Activated T-helper 2 cell treated with anti-CD3 and anti-CD28 coated beads, Interferon-gamma antibody, Interleukin-2, Interleukin-4, amounts not matched to agents 10 μg/mL and 5 μg/mL and 100 μg/mL, durations not matched to agents 14 hours and 24 hours and 36 hours (primary cell): ENCODE measurements at regions not wholly inside any gene's neighbourhood (a gene's known extent, or its start where the extent isn't known, plus 50 kb on each side); places are given as distances from the start of the nearest gene placed in this dataset.

Experiments used
- DNase-seq: peaks from one replicate; pipeline ENCODE4 v3.0.0; 2021; ENCODE audit warnings: low spot score
- H3K27ac Mint-ChIP-seq: one replicate; pipeline ENCODE4 v1.8.0; 2021; ENCODE audit warnings: mixed read lengths
- H3K27me3 Mint-ChIP-seq: one replicate; pipeline ENCODE4 v1.8.0; 2021; ENCODE audit warnings: low read depth, mixed read lengths
- H3K36me3 Mint-ChIP-seq: one replicate; pipeline ENCODE4 v1.8.0; 2021; ENCODE audit warnings: low read depth, mixed read lengths
- H3K4me1 Mint-ChIP-seq: one replicate; pipeline ENCODE4 v1.8.0; 2021; ENCODE audit warnings: low read depth, mixed read lengths
- H3K4me3 Mint-ChIP-seq: one replicate; pipeline ENCODE4 v1.8.0; 2021; ENCODE audit warnings: low read depth, mild to moderate bottlenecking, moderate library complexity, mixed read lengths
- H3K9me3 Mint-ChIP-seq: one replicate; pipeline ENCODE4 v1.8.0; 2021; ENCODE audit warnings: mixed read lengths
- intact Hi-C: fragments of 100-400 bp; cut with micrococcal nuclease; formaldehyde crosslinking; loops from one replicate; pipeline ENCODE4 v1.15.1; 2023

GRCh38 chr13:61873717-61874116, 458.1 kb upstream of the PCDH20 start:
- no peak for DNase-seq
- peaks cover 45% of the 10 kb centered on the region for H3K9me3 Mint-ChIP-seq

GRCh38 chr13:61857198-61857597, 441.5 kb upstream of the PCDH20 start:
- Mint-ChIP-seq H3K27me3 (no peaks in the 10 kb centered on the region), H3K9me3 (peaks cover 24% of the 10 kb centered on the region), H3K27ac (no peak overlapping the region), H3K36me3 (no peaks in the 10 kb centered on the region), H3K4me3 (no peak overlapping the region), H3K4me1 (no peaks in the 10 kb centered on the region)
- intact Hi-C loops = no loop called here
- no peak for DNase-seq

More at GRCh38 chr13:61873717-61874116, 458.1 kb upstream of the PCDH20 start:
- Mint-ChIP-seq H3K27me3 (no peaks in the 10 kb centered on the region), H3K4me3 (no peak overlapping the region), H3K36me3 (no peaks in the 10 kb centered on the region), H3K27ac (no peak overlapping the region), H3K4me1 (no peaks in the 10 kb centered on the region)
- intact Hi-C loops = no loop called here

DNA sequence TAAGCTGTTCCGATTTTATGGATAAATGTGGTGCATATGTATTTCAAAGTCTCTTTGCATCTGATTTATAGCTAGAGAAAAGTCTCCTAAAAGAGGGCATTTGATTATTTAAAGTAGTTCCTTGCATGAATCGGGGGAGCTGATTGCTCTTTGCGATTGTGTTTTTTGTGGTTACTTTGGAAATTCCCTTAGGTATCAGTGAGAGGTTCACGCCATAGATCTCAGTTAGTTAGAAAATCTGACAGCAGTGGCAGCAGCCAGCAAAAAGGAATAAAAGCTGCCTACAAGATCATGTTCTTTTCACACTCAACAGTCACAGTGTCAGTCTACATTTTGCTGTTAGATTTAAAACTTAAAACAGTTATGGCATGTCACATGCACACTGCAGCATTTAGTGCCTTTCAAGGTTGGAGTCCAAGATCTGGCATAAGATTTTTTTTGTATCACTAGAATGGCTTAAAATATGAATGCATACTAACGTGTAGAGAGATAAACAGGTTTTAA, 436.5 kb upstream of the PCDH20 start:
- no peaks in the 10 kb centered on the region for H3K27me3 Mint-ChIP-seq
- no peaks in the 10 kb centered on the region for H3K4me1 Mint-ChIP-seq
- DNase-seq = no peak
- no peaks in the 10 kb centered on the region for H3K36me3 Mint-ChIP-seq
- H3K4me3 Mint-ChIP-seq = no peak overlapping the region
- intact Hi-C loops = no loop called here
- no peak overlapping the region for H3K27ac Mint-ChIP-seq
- peaks cover 32% of the 10 kb centered on the region for H3K9me3 Mint-ChIP-seq

GRCh38 chr13:61850794-61851193, 435.1 kb upstream of the PCDH20 start:
- Mint-ChIP-seq H3K27me3 (no peaks in the 10 kb centered on the region), H3K4me1 (no peaks in the 10 kb centered on the region), H3K4me3 (no peak overlapping the region), H3K36me3 (no peaks in the 10 kb centered on the region), H3K27ac (no peak overlapping the region), H3K9me3 (peaks cover 30% of the 10 kb centered on the region)
- intact Hi-C loops = no loop called here
- no peak for DNase-seq

GRCh38 chr13:61838568-61838967, 422.9 kb upstream of the PCDH20 start:
- H3K27ac Mint-ChIP-seq = no peak overlapping the region
- intact Hi-C loops = no loop called here

DNA sequence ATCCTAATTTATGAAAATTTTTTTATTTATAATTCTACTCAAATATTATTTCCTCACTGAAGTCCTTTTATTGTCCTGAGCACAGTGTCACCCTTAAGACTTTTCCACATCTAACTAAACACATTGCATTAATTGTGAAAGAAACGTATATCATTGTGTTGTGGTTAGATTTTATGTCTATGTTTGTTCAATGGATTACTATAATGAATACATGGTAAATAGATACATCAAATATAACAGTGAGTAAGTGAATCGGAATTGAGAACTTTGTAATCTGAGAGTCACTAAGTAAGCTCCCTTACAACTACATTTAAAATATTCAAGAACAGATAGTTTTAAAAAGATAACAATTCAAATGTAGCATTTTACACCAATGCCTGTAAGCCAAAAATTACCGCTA, 417.6 kb upstream of the PCDH20 start:
- no peak overlapping the region for H3K4me3 Mint-ChIP-seq
- no peak overlapping the region for H3K27ac Mint-ChIP-seq
- no peak for DNase-seq
- no peaks in the 10 kb centered on the region for H3K4me1 Mint-ChIP-seq
- peaks cover 23% of the 10 kb centered on the region for H3K9me3 Mint-ChIP-seq
- H3K36me3 Mint-ChIP-seq = no peaks in the 10 kb centered on the region
- intact Hi-C loops = no loop called here
- no peaks in the 10 kb centered on the region for H3K27me3 Mint-ChIP-seq

More at GRCh38 chr13:61838568-61838967, 422.9 kb upstream of the PCDH20 start:
- no peak for DNase-seq
- Mint-ChIP-seq H3K4me3 (no peak overlapping the region), H3K4me1 (no peaks in the 10 kb centered on the region), H3K36me3 (no peaks in the 10 kb centered on the region), H3K9me3 (peaks cover 31% of the 10 kb centered on the region), H3K27me3 (no peaks in the 10 kb centered on the region)

GRCh38 chr13:61831026-61831425, 415.4 kb upstream of the PCDH20 start:
- Mint-ChIP-seq H3K9me3 (peaks cover 20% of the 10 kb centered on the region), H3K27me3 (no peaks in the 10 kb centered on the region), H3K4me1 (no peaks in the 10 kb centered on the region), H3K27ac (no peak overlapping the region), H3K4me3 (no peak overlapping the region), H3K36me3 (no peaks in the 10 kb centered on the region)
- intact Hi-C loops = no loop called here
- no peak for DNase-seq

GRCh38 chr13:61830475-61830874, 414.8 kb upstream of the PCDH20 start:
- intact Hi-C loops = no loop called here
- Mint-ChIP-seq H3K27me3 (no peaks in the 10 kb centered on the region), H3K9me3 (peaks cover 15% of the 10 kb centered on the region), H3K36me3 (no peaks in the 10 kb centered on the region), H3K4me1 (no peaks in the 10 kb centered on the region), H3K27ac (no peak overlapping the region), H3K4me3 (no peak overlapping the region)
- DNase-seq = no peak

DNA sequence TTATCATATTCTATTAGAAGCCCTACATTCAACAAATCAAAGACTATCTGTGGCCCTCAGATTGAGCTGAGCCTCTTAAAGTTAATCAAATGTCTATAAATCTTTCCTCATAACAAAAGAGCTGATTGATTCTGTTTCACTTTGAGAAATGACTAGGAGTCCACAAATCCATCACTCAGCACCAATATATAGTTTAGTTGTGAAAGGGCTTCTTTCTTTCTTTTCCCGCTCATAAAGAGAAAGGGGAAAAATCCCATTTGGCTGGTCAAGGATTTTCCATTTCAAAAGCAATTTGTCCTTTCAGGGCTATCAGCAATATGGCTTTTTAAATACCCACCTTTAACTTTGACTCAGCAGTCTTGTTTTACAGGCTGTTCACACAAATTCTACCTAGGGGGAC, 408.5 kb upstream of the PCDH20 start:
- Mint-ChIP-seq H3K27me3 (no peaks in the 10 kb centered on the region), H3K36me3 (no peaks in the 10 kb centered on the region), H3K9me3 (peaks cover 24% of the 10 kb centered on the region), H3K4me3 (no peak overlapping the region), H3K4me1 (no peaks in the 10 kb centered on the region), H3K27ac (no peak overlapping the region)
- no peak for DNase-seq
- intact Hi-C loops = no loop called here

DNA sequence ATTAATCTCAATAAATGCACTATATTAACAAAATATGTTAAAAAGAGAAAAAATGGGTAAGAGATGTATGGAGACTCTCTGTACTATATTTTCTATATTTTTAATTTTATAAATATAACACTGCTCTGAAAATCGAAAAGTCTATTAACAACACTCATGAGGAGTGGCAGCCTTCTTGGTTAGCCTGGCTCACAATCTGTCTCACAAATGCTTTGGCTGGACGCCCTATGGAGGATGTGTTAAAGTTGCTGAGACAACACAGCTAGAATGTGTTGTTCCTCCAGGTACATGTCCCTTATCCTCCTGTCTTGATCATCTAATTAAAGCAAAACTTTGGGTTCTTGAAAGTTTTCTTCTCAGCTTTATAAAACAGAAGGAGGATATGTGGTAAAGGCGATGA, 396.6 kb upstream of the PCDH20 start:
- no peak overlapping the region for H3K4me3 Mint-ChIP-seq
- H3K27ac Mint-ChIP-seq = no peak overlapping the region
- intact Hi-C loops = no loop called here
- H3K9me3 Mint-ChIP-seq = peaks cover 51% of the 10 kb centered on the region
- DNase-seq = no peak
- H3K27me3 Mint-ChIP-seq = no peaks in the 10 kb centered on the region
- no peaks in the 10 kb centered on the region for H3K4me1 Mint-ChIP-seq
- H3K36me3 Mint-ChIP-seq = no peaks in the 10 kb centered on the region

GRCh38 chr13:61810065-61810464, 394.4 kb upstream of the PCDH20 start:
- no peak for DNase-seq
- Mint-ChIP-seq H3K36me3 (no peaks in the 10 kb centered on the region), H3K27me3 (no peaks in the 10 kb centered on the region), H3K9me3 (peaks cover 49% of the 10 kb centered on the region), H3K27ac (no peak overlapping the region), H3K4me1 (no peaks in the 10 kb centered on the region), H3K4me3 (no peak overlapping the region)
- intact Hi-C loops = no loop called here

DNA sequence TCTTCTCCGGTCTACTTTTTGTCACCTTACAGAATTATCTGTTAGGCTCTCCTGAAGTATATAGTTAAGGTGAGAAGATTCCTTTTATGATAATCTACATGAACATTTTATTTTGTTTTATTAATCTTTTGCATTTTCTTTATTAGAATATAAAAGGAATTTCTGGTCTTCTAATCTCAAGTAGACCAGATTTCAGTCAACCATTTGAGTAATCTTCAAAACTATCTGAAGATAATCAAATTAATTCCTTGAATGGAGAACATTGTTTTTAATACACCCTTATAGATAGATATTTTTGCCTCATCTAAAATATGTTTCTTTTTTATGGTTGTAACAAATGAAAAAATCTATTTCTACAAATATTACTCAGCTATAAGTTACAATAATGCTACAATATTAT, 381.7 kb upstream of the PCDH20 start:
- DNase-seq = no peak
- Mint-ChIP-seq H3K27ac (no peak overlapping the region), H3K4me1 (no peaks in the 10 kb centered on the region), H3K4me3 (no peak overlapping the region), H3K27me3 (no peaks in the 10 kb centered on the region), H3K36me3 (no peaks in the 10 kb centered on the region), H3K9me3 (peaks cover 39% of the 10 kb centered on the region)
- intact Hi-C loops = no loop called here

DNA sequence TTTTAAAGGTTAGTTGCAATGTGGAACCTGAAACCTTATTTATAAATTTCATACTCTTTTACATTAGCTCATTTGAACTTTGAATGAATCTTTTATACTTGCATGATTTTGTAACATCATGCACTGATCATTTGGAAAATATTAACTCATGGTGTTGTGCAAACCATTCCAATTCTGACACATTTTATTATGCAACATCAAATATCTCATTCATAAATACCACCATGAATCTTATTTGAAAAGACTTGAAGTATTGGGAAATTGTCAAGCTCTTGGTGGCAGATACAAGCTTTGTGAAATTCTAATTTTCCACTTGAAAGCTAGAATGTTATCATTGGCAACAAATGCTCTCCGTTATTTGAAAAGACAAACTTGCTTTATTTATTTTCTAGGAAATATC, 379.9 kb upstream of the PCDH20 start:
- intact Hi-C loops = no loop called here
- Mint-ChIP-seq H3K4me3 (no peak overlapping the region), H3K36me3 (no peaks in the 10 kb centered on the region), H3K27ac (no peak overlapping the region), H3K4me1 (no peaks in the 10 kb centered on the region), H3K27me3 (no peaks in the 10 kb centered on the region), H3K9me3 (peaks cover 37% of the 10 kb centered on the region)
- no peak for DNase-seq

DNA sequence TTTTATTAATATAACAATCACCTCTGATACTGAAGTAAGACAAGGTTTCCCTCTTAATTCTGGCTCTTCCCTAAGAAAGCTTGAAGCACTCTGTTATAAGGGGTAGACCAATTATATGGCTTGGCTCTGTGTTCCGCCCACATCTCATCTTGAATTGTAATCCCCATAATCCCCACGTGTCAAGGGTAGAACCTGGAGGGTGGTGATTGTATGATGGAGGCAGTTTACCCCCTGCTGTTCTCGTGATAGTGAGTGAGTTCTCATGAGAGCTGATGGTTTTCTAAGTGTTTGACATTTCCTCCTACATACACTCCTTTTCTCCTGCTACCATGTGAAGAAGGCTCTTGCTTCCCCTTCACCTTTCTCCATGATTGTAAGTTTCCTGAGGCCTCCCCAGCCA, 363.8 kb upstream of the PCDH20 start:
- no peaks in the 10 kb centered on the region for H3K27me3 Mint-ChIP-seq
- intact Hi-C loops = no loop called here
- no peak for DNase-seq
- no peak overlapping the region for H3K4me3 Mint-ChIP-seq
- no peaks in the 10 kb centered on the region for H3K36me3 Mint-ChIP-seq
- no peaks in the 10 kb centered on the region for H3K4me1 Mint-ChIP-seq
- no peak overlapping the region for H3K27ac Mint-ChIP-seq
- H3K9me3 Mint-ChIP-seq = peaks cover 23% of the 10 kb centered on the region
